SK-N-SH (cell line): ENCODE measurements at regions not wholly inside any gene's neighbourhood (a gene's known extent, or its start where the extent isn't known, plus 50 kb on each side); places are given as distances from the start of the nearest gene placed in this dataset.

Experiments
- CTCF ChIA-PET: fragments of 300-600, 350-600 bp; formaldehyde crosslinking; extraction: SDS; loops from one replicate; lab custom pipeline; 2021; lab: Yijun Ruan, JAX
- POLR2A ChIA-PET: fragments of 350-600 bp; sonication (Branson Sonifier 250); formaldehyde crosslinking; extraction: SDS; loops from one replicate; lab custom pipeline; 2020; ENCODE audit warnings: antibody characterized with exemption, inconsistent platforms; lab: Yijun Ruan, JAX
- DNase-seq: peaks from one replicate; pipeline ENCODE4 v3.0.0; 2012
- H2AFZ ChIP-seq: fragments of 200-600 bp; sonication (generic); 2 replicates; pipeline ENCODE4 v1.8.1; 2016; ENCODE audit warnings: antibody characterized with exemption, mild to moderate bottlenecking, low read depth
- H3F3A ChIP-seq: fragments of 200-600 bp; sonication (generic); replicated peaks from 2 replicates; pipeline ENCODE3; 2016; ENCODE audit warnings: antibody characterized with exemption, mild to moderate bottlenecking; ENCODE audit not compliant: insufficient read depth
- H3K27ac ChIP-seq, 2 experiments: fragments of 200-500 bp in 1 of 2; fragments of 200-600 bp in 1 of 2; sonication (Bioruptor generic) in 1 of 2; sonication (generic), shearing (Covaris generic) in 1 of 2; 2 replicates each; pipeline versions ENCODE4 v1.5.1 to v1.6.1; 2014 to 2016; ENCODE audit warnings: low read depth in 2 of 2, inconsistent platforms in 1 of 2, low read length in 1 of 2, mild to moderate bottlenecking in 1 of 2, mixed read lengths in 1 of 2
- H3K27me3 ChIP-seq: fragments of 200-600 bp; sonication (generic), shearing (Covaris generic); 2 replicates; pipeline ENCODE4 v1.6.1; 2016; ENCODE audit warnings: mixed run types; ENCODE audit not compliant: insufficient read depth
- H3K36me3 ChIP-seq, 2 experiments: fragments of 200-500 bp in 1 of 2; fragments of 200-600 bp in 1 of 2; sonication (Bioruptor generic) in 1 of 2; sonication (generic) in 1 of 2; replicated peaks in 1 of 2; 2 replicates each; pipeline versions ENCODE3 to v1.5.1; 2014 to 2016; ENCODE audit warnings: low read length in 1 of 2, mild to moderate bottlenecking in 1 of 2; ENCODE audit not compliant: insufficient read depth in 2 of 2, control insufficient read depth in 1 of 2
- H3K4me1 ChIP-seq, 2 experiments: fragments of 200-500 bp in 1 of 2; fragments of 200-600 bp in 1 of 2; sonication (Bioruptor generic) in 1 of 2; sonication (generic), shearing (Covaris generic) in 1 of 2; 2 replicates each; pipeline versions ENCODE4 v1.5.1 to v1.6.1; 2014 to 2016; ENCODE audit warnings: low read depth in 1 of 2, low read length in 1 of 2, mixed run types in 1 of 2; ENCODE audit not compliant: insufficient read depth in 2 of 2, control insufficient read depth in 1 of 2
- H3K4me2 ChIP-seq: fragments of 200-600 bp; sonication (generic), shearing (Covaris generic); 2 replicates; pipeline ENCODE4 v1.6.1; 2017; ENCODE audit warnings: mixed run types
- H3K4me3 ChIP-seq, 2 experiments: fragments of 200-500 bp in 1 of 2; fragments of 200-600 bp in 1 of 2; sonication (Bioruptor generic) in 1 of 2; sonication (generic), shearing (Covaris generic) in 1 of 2; 2 replicates each; pipeline versions ENCODE4 v1.5.1 to v1.8.1; 2014 to 2016; ENCODE audit warnings: low read depth in 2 of 2, inconsistent platforms in 1 of 2, low read length in 1 of 2, mild to moderate bottlenecking in 1 of 2, mixed read lengths in 1 of 2, moderate library complexity in 1 of 2
- H3K79me2 ChIP-seq: fragments of 200-600 bp; sonication (generic); 2 replicates; pipeline ENCODE4 v1.8.1; 2017; ENCODE audit warnings: mild to moderate bottlenecking; ENCODE audit not compliant: insufficient read depth
- H3K9ac ChIP-seq: fragments of 200-600 bp; sonication (generic); 2 replicates; pipeline ENCODE4 v1.6.1; 2017; ENCODE audit warnings: mixed run types
- H3K9me2 ChIP-seq: fragments of 200-600 bp; sonication (generic); 2 replicates; pipeline ENCODE4 v1.6.1; 2017; ENCODE audit warnings: mixed run types
- H3K9me3 ChIP-seq: fragments of 200-600 bp; sonication (generic); 2 replicates; pipeline ENCODE4 v1.6.1; 2017; ENCODE audit warnings: mixed run types, mild to moderate bottlenecking, moderate library complexity
- H4K20me1 ChIP-seq: fragments of 200-600 bp; sonication (generic); 2 replicates; pipeline ENCODE4 v1.6.1; 2017; ENCODE audit warnings: mild to moderate bottlenecking, mixed run types; ENCODE audit not compliant: insufficient read depth
- CHD2 ChIP-seq: fragments of 150-350 bp; IDR thresholded peaks from 2 replicates; pipeline ENCODE4 v1.6.1; 2018; ENCODE audit warnings: low read length; ENCODE audit not compliant: partially characterized antibody
- ELF1 ChIP-seq: IDR thresholded peaks from 2 replicates; pipeline ENCODE4 v1.4.0; 2012
- EZH2phosphoT487 ChIP-seq: fragments of 200-600 bp; sonication (generic); IDR thresholded peaks from 2 replicates; pipeline ENCODE4 v1.6.1; 2017; ENCODE audit warnings: low read depth, mixed run types, mild to moderate bottlenecking, antibody characterized with exemption, moderate library complexity, borderline replicate concordance
- FOXJ3 ChIP-seq: sonication (generic); formaldehyde crosslinking; IDR thresholded peaks from 2 replicates; pipeline ENCODE4 v1.5.1; 2020; ENCODE audit warnings: mild to moderate bottlenecking, missing genetic modification reagents
- FOXM1 ChIP-seq: IDR thresholded peaks from 2 replicates; pipeline ENCODE4 v1.4.0; 2012; ENCODE audit warnings: low read depth, mild to moderate bottlenecking
- GABPA ChIP-seq: IDR thresholded peaks from 2 replicates; pipeline ENCODE4 v1.4.0; 2012; ENCODE audit warnings: low read depth, mild to moderate bottlenecking
- GATA2 ChIP-seq: sonication (generic); formaldehyde crosslinking; IDR thresholded peaks from 2 replicates; pipeline ENCODE4 v1.5.0; 2020; ENCODE audit warnings: mild to moderate bottlenecking, missing genetic modification reagents
- MEF2A ChIP-seq: IDR thresholded peaks from 2 replicates; pipeline ENCODE4 v1.4.0; 2012; ENCODE audit warnings: low read depth, borderline replicate concordance
- MXI1 ChIP-seq: IDR thresholded peaks from 2 replicates; pipeline ENCODE4 v1.6.1; 2012; ENCODE audit warnings: mild to moderate bottlenecking, low read depth, low read length, improper control_type of control experiment
- NFIC ChIP-seq: IDR thresholded peaks from 2 replicates; pipeline ENCODE4 v1.4.0; 2012; ENCODE audit warnings: borderline replicate concordance
- RAD21 ChIP-seq: IDR thresholded peaks from 2 replicates; pipeline ENCODE4 v1.6.1; 2012; ENCODE audit warnings: mild to moderate bottlenecking, low read length
- RCOR1 ChIP-seq: fragments of 150-350 bp; IDR thresholded peaks from 2 replicates; pipeline ENCODE4 v1.6.1; 2017; ENCODE audit warnings: antibody characterized with exemption, low read length
- SMC3 ChIP-seq: IDR thresholded peaks from 2 replicates; pipeline ENCODE4 v1.6.1; 2012; ENCODE audit warnings: low read depth, low read length, improper control_type of control experiment
- TAF1 ChIP-seq: IDR thresholded peaks from 2 replicates; pipeline ENCODE4 v1.6.1; 2012; ENCODE audit warnings: low read depth, mild to moderate bottlenecking, low read length, moderate library complexity, borderline replicate concordance
- TCF12 ChIP-seq: IDR thresholded peaks from 2 replicates; pipeline ENCODE4 v1.4.0; 2012
- WGBS: methylation state at CpG from one replicate; pipeline ENCODE4 v1.1.6; 2017; ENCODE audit warnings: low lambda C conversion rate; 5-methylcytosine and 5-hydroxymethylcytosine counted together
- TF ChIP-seq, protein P1 (sequence below): IDR thresholded peaks from 2 replicates; pipeline ENCODE4 v1.4.0; 2012; ENCODE audit warnings: low read depth, borderline replicate concordance
- TF ChIP-seq, protein P2 (sequence below): fragments of 150-350 bp; IDR thresholded peaks from 2 replicates; pipeline ENCODE4 v1.6.1; 2016; ENCODE audit warnings: mild to moderate bottlenecking, low read depth, low read length
- TF ChIP-seq, protein P3 (sequence below): fragments of 200-600 bp; sonication (generic); IDR thresholded peaks from 2 replicates; pipeline ENCODE4 v1.6.1; 2017; ENCODE audit warnings: antibody characterized with exemption, mild to moderate bottlenecking, moderate library complexity
- TF ChIP-seq, protein P4 (sequence below): IDR thresholded peaks from 2 replicates; pipeline ENCODE4 v1.4.0; 2012; ENCODE audit warnings: low read depth
- TF ChIP-seq, protein P5 (sequence below): fragments of 150-350 bp; IDR thresholded peaks from 2 replicates; pipeline ENCODE4 v1.6.1; 2017; ENCODE audit warnings: antibody characterized with exemption, low read length, low read depth, borderline replicate concordance

DNA sequence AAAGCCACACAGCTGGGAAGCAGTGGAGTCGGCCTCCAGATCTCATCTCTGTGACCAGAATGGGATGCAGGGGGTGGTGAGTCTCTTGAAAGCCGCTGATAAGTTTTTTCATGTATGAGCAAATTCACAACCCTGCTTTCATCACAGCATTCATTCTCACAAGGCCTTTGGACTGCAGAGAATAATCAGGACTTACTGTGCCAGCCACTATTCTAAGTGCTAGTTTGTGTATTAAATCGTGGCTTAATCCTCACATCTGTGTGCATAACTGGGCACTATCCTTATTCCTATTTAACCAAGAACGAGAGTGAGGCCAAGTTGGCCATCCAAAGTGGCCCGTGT is 64.2 kb upstream of the POLG start (continued):
- TF ChIP-seq, protein P1, sequence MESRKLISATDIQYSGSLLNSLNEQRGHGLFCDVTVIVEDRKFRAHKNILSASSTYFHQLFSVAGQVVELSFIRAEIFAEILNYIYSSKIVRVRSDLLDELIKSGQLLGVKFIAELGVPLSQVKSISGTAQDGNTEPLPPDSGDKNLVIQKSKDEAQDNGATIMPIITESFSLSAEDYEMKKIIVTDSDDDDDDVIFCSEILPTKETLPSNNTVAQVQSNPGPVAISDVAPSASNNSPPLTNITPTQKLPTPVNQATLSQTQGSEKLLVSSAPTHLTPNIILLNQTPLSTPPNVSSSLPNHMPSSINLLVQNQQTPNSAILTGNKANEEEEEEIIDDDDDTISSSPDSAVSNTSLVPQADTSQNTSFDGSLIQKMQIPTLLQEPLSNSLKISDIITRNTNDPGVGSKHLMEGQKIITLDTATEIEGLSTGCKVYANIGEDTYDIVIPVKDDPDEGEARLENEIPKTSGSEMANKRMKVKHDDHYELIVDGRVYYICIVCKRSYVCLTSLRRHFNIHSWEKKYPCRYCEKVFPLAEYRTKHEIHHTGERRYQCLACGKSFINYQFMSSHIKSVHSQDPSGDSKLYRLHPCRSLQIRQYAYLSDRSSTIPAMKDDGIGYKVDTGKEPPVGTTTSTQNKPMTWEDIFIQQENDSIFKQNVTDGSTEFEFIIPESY = no peak
- TF ChIP-seq EZH2phosphoT487 = no peak
- no peak for TF ChIP-seq MEF2A
- TF ChIP-seq, protein P2, sequence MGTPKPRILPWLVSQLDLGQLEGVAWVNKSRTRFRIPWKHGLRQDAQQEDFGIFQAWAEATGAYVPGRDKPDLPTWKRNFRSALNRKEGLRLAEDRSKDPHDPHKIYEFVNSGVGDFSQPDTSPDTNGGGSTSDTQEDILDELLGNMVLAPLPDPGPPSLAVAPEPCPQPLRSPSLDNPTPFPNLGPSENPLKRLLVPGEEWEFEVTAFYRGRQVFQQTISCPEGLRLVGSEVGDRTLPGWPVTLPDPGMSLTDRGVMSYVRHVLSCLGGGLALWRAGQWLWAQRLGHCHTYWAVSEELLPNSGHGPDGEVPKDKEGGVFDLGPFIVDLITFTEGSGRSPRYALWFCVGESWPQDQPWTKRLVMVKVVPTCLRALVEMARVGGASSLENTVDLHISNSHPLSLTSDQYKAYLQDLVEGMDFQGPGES = no peak
- no peak for TF ChIP-seq GATA2
- TF ChIP-seq ELF1 = no peak
- TF ChIP-seq GABPA = no peak
- TF ChIP-seq FOXM1 = no peak
- TF ChIP-seq TAF1 = no peak
- TF ChIP-seq CHD2 = no peak
- TF ChIP-seq MXI1 = no peak
- TF ChIP-seq, all 33 proteins: peak for 0

DNA sequence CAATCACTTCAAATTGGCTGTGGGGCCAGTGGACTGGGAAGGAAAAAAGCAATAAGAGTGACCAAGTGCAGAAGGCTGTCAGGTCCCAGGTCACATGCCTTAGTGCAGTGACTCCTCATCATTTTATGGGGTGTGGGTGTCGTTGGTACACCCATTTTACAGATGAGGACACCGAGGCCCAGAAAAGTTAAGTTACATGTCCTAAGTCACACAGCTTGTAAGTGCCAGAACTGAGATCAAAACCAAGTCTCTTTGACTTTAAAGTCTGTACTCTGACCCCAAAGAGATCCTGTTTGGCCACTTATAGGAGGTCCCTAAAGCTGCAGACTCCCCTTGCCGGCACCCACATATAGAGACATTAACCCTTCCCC is 63.0 kb upstream of the POLG start:
- peaks cover 11% of the 10 kb centered on the region for H3F3A ChIP-seq
- CTCF ChIA-PET = interaction anchor here (0.9 to 31.1 kb wide), 7 partner anchors 14 to 75 kb away, joined by 3 to 766 read pairs (median 4); no protein-coding TSS in a partner anchor

More for the DNA sequence above, 63.0 kb upstream of the POLG start:
- Histone ChIP-seq H3K27me3 (no peaks in the 10 kb centered on the region), H3K9me2 (no peaks in the 10 kb centered on the region), H3K79me2 (peaks cover 5% of the 10 kb centered on the region; the same call in 1 of the 2 replicates), H3K4me3 (no peak overlapping the region), H3K36me3 (no peaks in the 10 kb centered on the region), H4K20me1 (no peaks in the 10 kb centered on the region), H3K27ac (no peak overlapping the region; a peak in 1 of 4 replicates), H3K4me1 (peaks cover 0 to 26% of the 10 kb centered on the region in 2 experiments; a peak in 2 of 4 replicates), H3K9ac (no peak overlapping the region), H3K4me2 (no peak overlapping the region), H2AFZ (no peak overlapping the region), H3K9me3 (no peaks in the 10 kb centered on the region)
- TF ChIP-seq MXI1 (no peak), RAD21 (no peak), NFIC (no peak), TAF1 (no peak), FOXJ3 (CRISPR knock-in tag) (no peak), SMC3 (no peak), FOXM1 (no peak), RCOR1 (no peak), EZH2phosphoT487 (no peak), GABPA (no peak), TCF12 (no peak), GATA2 (no peak)
- TF ChIP-seq, protein P3, sequence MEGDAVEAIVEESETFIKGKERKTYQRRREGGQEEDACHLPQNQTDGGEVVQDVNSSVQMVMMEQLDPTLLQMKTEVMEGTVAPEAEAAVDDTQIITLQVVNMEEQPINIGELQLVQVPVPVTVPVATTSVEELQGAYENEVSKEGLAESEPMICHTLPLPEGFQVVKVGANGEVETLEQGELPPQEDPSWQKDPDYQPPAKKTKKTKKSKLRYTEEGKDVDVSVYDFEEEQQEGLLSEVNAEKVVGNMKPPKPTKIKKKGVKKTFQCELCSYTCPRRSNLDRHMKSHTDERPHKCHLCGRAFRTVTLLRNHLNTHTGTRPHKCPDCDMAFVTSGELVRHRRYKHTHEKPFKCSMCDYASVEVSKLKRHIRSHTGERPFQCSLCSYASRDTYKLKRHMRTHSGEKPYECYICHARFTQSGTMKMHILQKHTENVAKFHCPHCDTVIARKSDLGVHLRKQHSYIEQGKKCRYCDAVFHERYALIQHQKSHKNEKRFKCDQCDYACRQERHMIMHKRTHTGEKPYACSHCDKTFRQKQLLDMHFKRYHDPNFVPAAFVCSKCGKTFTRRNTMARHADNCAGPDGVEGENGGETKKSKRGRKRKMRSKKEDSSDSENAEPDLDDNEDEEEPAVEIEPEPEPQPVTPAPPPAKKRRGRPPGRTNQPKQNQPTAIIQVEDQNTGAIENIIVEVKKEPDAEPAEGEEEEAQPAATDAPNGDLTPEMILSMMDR = no peak
- TF ChIP-seq, protein P4, sequence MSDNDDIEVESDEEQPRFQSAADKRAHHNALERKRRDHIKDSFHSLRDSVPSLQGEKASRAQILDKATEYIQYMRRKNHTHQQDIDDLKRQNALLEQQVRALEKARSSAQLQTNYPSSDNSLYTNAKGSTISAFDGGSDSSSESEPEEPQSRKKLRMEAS = no peak
- TF ChIP-seq, protein P5, sequence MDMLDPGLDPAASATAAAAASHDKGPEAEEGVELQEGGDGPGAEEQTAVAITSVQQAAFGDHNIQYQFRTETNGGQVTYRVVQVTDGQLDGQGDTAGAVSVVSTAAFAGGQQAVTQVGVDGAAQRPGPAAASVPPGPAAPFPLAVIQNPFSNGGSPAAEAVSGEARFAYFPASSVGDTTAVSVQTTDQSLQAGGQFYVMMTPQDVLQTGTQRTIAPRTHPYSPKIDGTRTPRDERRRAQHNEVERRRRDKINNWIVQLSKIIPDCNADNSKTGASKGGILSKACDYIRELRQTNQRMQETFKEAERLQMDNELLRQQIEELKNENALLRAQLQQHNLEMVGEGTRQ = no peak
- WGBS = 64% methylated on average over 3 of the region's 3 CpGs
- no peak for DNase-seq
- POLR2A ChIA-PET = interaction anchor here (2.6 kb wide), 1 partner anchor 35 kb away, joined by 19 read pairs; no protein-coding TSS in a partner anchor
